Neural cell (in vitro differentiated cells): ENCODE measurements at regions not wholly inside any gene's neighbourhood (a gene's known extent, or its start where the extent isn't known, plus 50 kb on each side); places are given as distances from the start of the nearest gene placed in this dataset.

ENCODE experiments used
- H2AFZ ChIP-seq: fragments of 200-600, 300-800 bp; sonication (generic), shearing (Covaris generic); 2 replicates; pipeline ENCODE4 v1.6.0; 2014; ENCODE audit warnings: low read depth, mild to moderate bottlenecking, antibody characterized with exemption, low read length, moderate library complexity
- H3F3A ChIP-seq: fragments of 200-600 bp; shearing (Covaris generic); 2 replicates; pipeline ENCODE4 v1.6.1; 2016; ENCODE audit warnings: mild to moderate bottlenecking, moderate library complexity, mixed read lengths, antibody characterized with exemption, low read length; ENCODE audit not compliant: insufficient read depth, poor library complexity, severe bottlenecking
- H3K27ac ChIP-seq: fragments of 200-600, 300-800 bp; sonication (generic), shearing (Covaris generic); 2 replicates; pipeline ENCODE4 v1.5.1; 2014; ENCODE audit warnings: mild to moderate bottlenecking, low read length, moderate library complexity
- H3K27me3 ChIP-seq: fragments of 300-800, 200-600 bp; sonication (generic), shearing (Covaris generic); 2 replicates; pipeline ENCODE4 v1.6.0; 2014; ENCODE audit warnings: mild to moderate bottlenecking, low read depth, low read length, moderate library complexity; ENCODE audit not compliant: insufficient read depth
- H3K36me3 ChIP-seq: fragments of 300-800, 200-600 bp; sonication (generic), shearing (Covaris generic); 2 replicates; pipeline ENCODE4 v1.5.1; 2014; ENCODE audit warnings: mild to moderate bottlenecking, antibody characterized with exemption, low read length, moderate library complexity; ENCODE audit not compliant: insufficient read depth
- H3K4me2 ChIP-seq: fragments of 300-800, 200-600 bp; sonication (generic), shearing (Covaris generic); 2 replicates; pipeline ENCODE4 v1.6.0; 2014; ENCODE audit warnings: mild to moderate bottlenecking, low read length
- H3K4me3 ChIP-seq: fragments of 300-800, 200-600 bp; sonication (generic), shearing (Covaris generic); 2 replicates; pipeline ENCODE4 v1.5.1; 2014; ENCODE audit warnings: mild to moderate bottlenecking, low read length, moderate library complexity
- H3K79me2 ChIP-seq: fragments of 200-600 bp; shearing (Covaris generic); replicated peaks from 2 replicates; pipeline ENCODE4 v1.6.0; 2014; ENCODE audit warnings: mild to moderate bottlenecking, low read length, moderate library complexity; ENCODE audit not compliant: insufficient read depth
- H3K9ac ChIP-seq: fragments of 300-800, 200-600 bp; sonication (generic), shearing (Covaris generic); 2 replicates; pipeline ENCODE4 v1.6.1; 2016; ENCODE audit warnings: mild to moderate bottlenecking, low read length, mixed read lengths
- H3K9me2 ChIP-seq: fragments of 200-600 bp; shearing (Covaris generic); 2 replicates; pipeline ENCODE4 v1.6.1; 2016; ENCODE audit warnings: mild to moderate bottlenecking, low read length, mixed read lengths; ENCODE audit not compliant: insufficient read depth
- H3K9me3 ChIP-seq: fragments of 200-600, 300-800 bp; sonication (generic), shearing (Covaris generic); 2 replicates; pipeline ENCODE4 v1.6.1; 2016; ENCODE audit warnings: mild to moderate bottlenecking, mixed run types, low read length, moderate library complexity, mixed read lengths
- H4K20me1 ChIP-seq: fragments of 200-600 bp; shearing (Covaris generic); 2 replicates; pipeline ENCODE4 v1.6.1; 2016; ENCODE audit warnings: mild to moderate bottlenecking, mixed run types; ENCODE audit not compliant: insufficient read depth
- CTCF ChIP-seq: fragments of 450-650 bp; IDR thresholded peaks from 2 replicates; pipeline ENCODE4 v1.5.1; 2014; ENCODE audit warnings: antibody characterized with exemption, mild to moderate bottlenecking, moderate library complexity; ENCODE audit not compliant: poor library complexity, severe bottlenecking
- EP300 ChIP-seq: fragments of 450-650 bp; conservative IDR thresholded peaks from 2 replicates; pipeline ENCODE4 v1.6.1; 2014; ENCODE audit warnings: antibody characterized with exemption, mild to moderate bottlenecking, moderate library complexity; ENCODE audit not compliant: poor library complexity, severe bottlenecking
- EZH2 ChIP-seq: fragments of 200-600, 300-800 bp; shearing (Covaris generic), sonication (generic); IDR thresholded peaks from 2 replicates; pipeline ENCODE4 v1.6.1; 2014; ENCODE audit warnings: antibody characterized with exemption, low read length, borderline replicate concordance, mild to moderate bottlenecking; ENCODE audit not compliant: insufficient read depth, poor library complexity, severe bottlenecking
- MXI1 ChIP-seq: fragments of 450-650 bp; conservative IDR thresholded peaks from 2 replicates; pipeline ENCODE4 v1.6.1; 2014; ENCODE audit warnings: antibody characterized with exemption, mild to moderate bottlenecking; ENCODE audit not compliant: poor library complexity, severe bottlenecking
- POLR2AphosphoS5 ChIP-seq: IDR thresholded peaks from 2 replicates; pipeline ENCODE4 v1.6.1; 2012
- RAD21 ChIP-seq: fragments of 450-650 bp; conservative IDR thresholded peaks from 2 replicates; pipeline ENCODE4 v1.6.1; 2014; ENCODE audit warnings: antibody characterized with exemption, mild to moderate bottlenecking, moderate library complexity
- REST ChIP-seq: IDR thresholded peaks from 2 replicates; pipeline ENCODE4 v1.6.1; 2012; ENCODE audit warnings: borderline replicate concordance
- SMC3 ChIP-seq: fragments of 450-650 bp; conservative IDR thresholded peaks from 2 replicates; pipeline ENCODE4 v1.6.1; 2014; ENCODE audit warnings: antibody characterized with exemption, mild to moderate bottlenecking, moderate library complexity; ENCODE audit not compliant: poor library complexity
- TAF1 ChIP-seq: IDR thresholded peaks from 2 replicates; pipeline ENCODE4 v1.6.1; 2012; ENCODE audit warnings: low read depth

- TF ChIP-seq MXI1 (no peak), TAF1 (no peak), POLR2AphosphoS5 (no peak), EP300 (no peak), SMC3 (no peak), REST (no peak), EZH2 (no peak), CTCF (no peak), RAD21 (no peak)
- Histone ChIP-seq H3K27me3 (no peaks in the 10 kb centered on the region), H3K27ac (no peak overlapping the region), H3K79me2 (no peaks in the 10 kb centered on the region), H3K36me3 (no peaks in the 10 kb centered on the region), H4K20me1 (no peaks in the 10 kb centered on the region), H3K4me2 (no peak overlapping the region), H3K9me2 (no peaks in the 10 kb centered on the region), H3K9ac (no peak overlapping the region), H3K9me3 (no peaks in the 10 kb centered on the region), H3F3A (no peaks in the 10 kb centered on the region), H2AFZ (no peak overlapping the region), H3K4me3 (no peak overlapping the region)
Measured at GRCh38 chr3:182292591-182292990, 500.7 kb upstream of the ATP11B start.

- H3K4me2 ChIP-seq = no peak overlapping the region
- H3K9me2 ChIP-seq = no peaks in the 10 kb centered on the region
- no peak overlapping the region for H3K4me3 ChIP-seq
- no peak overlapping the region for H3K27ac ChIP-seq
- TF ChIP-seq TAF1 (no peak), POLR2AphosphoS5 (no peak)
- H4K20me1 ChIP-seq = no peaks in the 10 kb centered on the region
- H3K9me3 ChIP-seq = no peaks in the 10 kb centered on the region
- no peaks in the 10 kb centered on the region for H3F3A ChIP-seq
- no peaks in the 10 kb centered on the region for H3K27me3 ChIP-seq
- no peak overlapping the region for H2AFZ ChIP-seq
- H3K9ac ChIP-seq = no peak overlapping the region
- no peaks in the 10 kb centered on the region for H3K79me2 ChIP-seq
- H3K36me3 ChIP-seq = no peaks in the 10 kb centered on the region
Measured at GRCh38 chr3:182294256-182294655, 499.0 kb upstream of the ATP11B start.

GRCh38 chr3:182294696-182295095 lies 498.6 kb upstream of the ATP11B start:
- H3K27ac ChIP-seq = no peak overlapping the region
- no peak overlapping the region for H3K4me2 ChIP-seq
- H3K9me3 ChIP-seq = no peaks in the 10 kb centered on the region
- H3F3A ChIP-seq = no peaks in the 10 kb centered on the region
- no peak overlapping the region for H3K4me3 ChIP-seq
- no peak overlapping the region for H3K9ac ChIP-seq
- H3K36me3 ChIP-seq = no peaks in the 10 kb centered on the region
- H2AFZ ChIP-seq = no peak overlapping the region
- TF ChIP-seq MXI1 = no peak
- no peak for TF ChIP-seq RAD21
- TF ChIP-seq POLR2AphosphoS5 = no peak
- no peak for TF ChIP-seq EP300
- TF ChIP-seq TAF1 = no peak
- TF ChIP-seq EZH2 = no peak
- TF ChIP-seq CTCF = no peak
- TF ChIP-seq SMC3 = no peak
- TF ChIP-seq REST = no peak
- no peaks in the 10 kb centered on the region for H3K27me3 ChIP-seq
- H4K20me1 ChIP-seq = no peaks in the 10 kb centered on the region
- no peaks in the 10 kb centered on the region for H3K79me2 ChIP-seq
- H3K9me2 ChIP-seq = no peaks in the 10 kb centered on the region
